PC-3 (cell line): ENCODE measurements at regions not wholly inside any gene's neighbourhood (a gene's known extent, or its start where the extent isn't known, plus 50 kb on each side); places are given as distances from the start of the nearest gene placed in this dataset.

Experiments
- ATAC-seq: fragments of 200-7000 bp; cut with Tn5 transposase; 2 replicates; pipeline ENCODE4 v1.9.1; 2020; ENCODE audit warnings: mild to moderate bottlenecking, moderate library complexity
- BruUV-seq: library from RNA; stranded (reverse); fragments of 400-500 nt; replicated peaks from 2 replicates; lab custom pipeline; 2021; lab: Mats Ljungman, UMichigan
- CTCF ChIA-PET: fragments of 300-600 bp; sonication (Branson Sonifier 250); formaldehyde crosslinking; loops from one replicate; lab custom pipeline; 2022; ENCODE audit warnings: antibody characterized with exemption; lab: Charles Lee
- POLR2A ChIA-PET: fragments of 300-600 bp; sonication (Branson Sonifier 250); formaldehyde crosslinking; loops from one replicate; lab custom pipeline; 2022; ENCODE audit warnings: antibody characterized with exemption; ENCODE audit not compliant: unreplicated experiment; lab: Charles Lee
- DNase-seq: peaks from one replicate; pipeline ENCODE4 v3.0.0-alpha.2; 2015
- H2AFZ ChIP-seq: fragments of 300-600 bp; sonication (generic); 2 replicates; pipeline ENCODE4 v1.6.0; 2016; ENCODE audit warnings: antibody characterized with exemption, low read length
- H3F3A ChIP-seq: fragments of 300-600 bp; sonication (generic); one replicate; pipeline ENCODE4 v1.6.0; 2017; ENCODE audit warnings: antibody characterized with exemption, low read length, control low read depth, mild to moderate bottlenecking; ENCODE audit not compliant: unreplicated experiment
- H3K27ac ChIP-seq: fragments of 300-600 bp; sonication (generic); 2 replicates; pipeline ENCODE4 v1.5.1; 2016; ENCODE audit warnings: mild to moderate bottlenecking, low read length
- H3K27me3 ChIP-seq: fragments of 300-600 bp; sonication (generic); 2 replicates; pipeline ENCODE4 v1.6.1; 2016; ENCODE audit warnings: low read length, mixed read lengths
- H3K36me3 ChIP-seq: fragments of 300-600 bp; sonication (generic); 2 replicates; pipeline ENCODE4 v1.6.1; 2016; ENCODE audit warnings: low read depth, mixed run types, low read length, mixed read lengths
- H3K4me1 ChIP-seq: fragments of 300-600 bp; sonication (generic); 2 replicates; pipeline ENCODE4 v1.5.1; 2016; ENCODE audit warnings: low read length; ENCODE audit not compliant: insufficient read depth
- H3K4me2 ChIP-seq: fragments of 300-600 bp; sonication (generic); 2 replicates; pipeline ENCODE4 v1.6.0; 2016; ENCODE audit warnings: low read length
- H3K4me3 ChIP-seq: fragments of 300-600 bp; sonication (generic); 2 replicates; pipeline ENCODE4 v1.5.1; 2016; ENCODE audit warnings: mild to moderate bottlenecking, low read length, mixed read lengths
- H3K79me2 ChIP-seq: fragments of 300-600 bp; sonication (generic); 2 replicates; pipeline ENCODE4 v1.6.1; 2017; ENCODE audit warnings: low read length, mixed read lengths
- H3K9ac ChIP-seq: fragments of 300-600 bp; sonication (generic); 2 replicates; pipeline ENCODE4 v1.6.0; 2016; ENCODE audit warnings: mild to moderate bottlenecking, low read length
- H3K9me2 ChIP-seq: fragments of 300-600 bp; sonication (generic); replicated peaks from 2 replicates; pipeline ENCODE4 v1.6.1; 2016; ENCODE audit warnings: mixed run types, low read length, mixed read lengths
- H3K9me3 ChIP-seq: fragments of 300-600 bp; sonication (generic); 2 replicates; pipeline ENCODE4 v1.6.1; 2016; ENCODE audit warnings: low read length, mixed read lengths
- H4K20me1 ChIP-seq: fragments of 300-600 bp; sonication (generic); 2 replicates; pipeline ENCODE4 v1.6.1; 2016; ENCODE audit warnings: low read length, mixed read lengths
- CTCF ChIP-seq: fragments of 300-600 bp; sonication (generic); conservative IDR thresholded peaks from 2 replicates; pipeline ENCODE4 v1.5.1; 2017; ENCODE audit warnings: antibody characterized with exemption, low read depth, mild to moderate bottlenecking, low read length
- EZH2 ChIP-seq: fragments of 300-600 bp; sonication (generic); IDR thresholded peaks from one replicate; pipeline ENCODE4 v1.6.1; 2017; ENCODE audit warnings: antibody characterized with exemption, mild to moderate bottlenecking, low read length; ENCODE audit not compliant: unreplicated experiment
- EZH2phosphoT487 ChIP-seq: fragments of 300-600 bp; sonication (generic); IDR thresholded peaks from 2 replicates; pipeline ENCODE4 v1.6.1; 2018; ENCODE audit warnings: mild to moderate bottlenecking, antibody characterized with exemption, low read length, borderline replicate concordance
- intact Hi-C: fragments of 100-400 bp; cut with micrococcal nuclease; formaldehyde crosslinking; loops from 2 replicates; pipeline ENCODE4 v1.9.0; 2023

- no peak for TF ChIP-seq EZH2phosphoT487
- no peak for TF ChIP-seq EZH2
- no peak for TF ChIP-seq CTCF
- no peaks in the 10 kb centered on the region for H3K79me2 ChIP-seq
- H3K4me2 ChIP-seq = no peak overlapping the region
- H3K36me3 ChIP-seq = no peaks in the 10 kb centered on the region
- no peaks in the 10 kb centered on the region for H3F3A ChIP-seq
- H2AFZ ChIP-seq = no peak overlapping the region
- H3K9me2 ChIP-seq = no peaks in the 10 kb centered on the region
- POLR2A ChIA-PET = no interaction called here
- H4K20me1 ChIP-seq = no peaks in the 10 kb centered on the region
- peaks cover 8% of the 10 kb centered on the region; the same call in 1 of the 2 replicates for H3K4me1 ChIP-seq
- H3K9ac ChIP-seq = no peak overlapping the region
- CTCF ChIA-PET = no interaction called here
- intact Hi-C loops = no loop called here
- H3K4me3 ChIP-seq = no peak overlapping the region
- H3K27me3 ChIP-seq = peaks cover 66% of the 10 kb centered on the region
- BruUV-seq = no TSS peak
- no peaks in the 10 kb centered on the region for H3K9me3 ChIP-seq
- no peak for ATAC-seq
- DNase-seq = no peak
- H3K27ac ChIP-seq = no peak overlapping the region
Observed at GRCh38 chr14:66101662-66102061, 384.5 kb upstream of the CCDC196 start.

- CTCF ChIA-PET = no interaction called here
- Histone ChIP-seq H3K4me1 (peaks cover 8% of the 10 kb centered on the region; the same call in 1 of the 2 replicates), H3K27ac (no peak overlapping the region), H3K4me3 (no peak overlapping the region), H3F3A (no peaks in the 10 kb centered on the region), H3K9ac (no peak overlapping the region), H3K79me2 (no peaks in the 10 kb centered on the region), H4K20me1 (no peaks in the 10 kb centered on the region), H3K9me3 (no peaks in the 10 kb centered on the region), H3K9me2 (no peaks in the 10 kb centered on the region), H3K4me2 (no peak overlapping the region), H3K36me3 (no peaks in the 10 kb centered on the region), H2AFZ (no peak overlapping the region), H3K27me3 (peaks cover 60% of the 10 kb centered on the region)
- DNase-seq (no peak), ATAC-seq (no peak)
- TF ChIP-seq CTCF (no peak), EZH2 (no peak), EZH2phosphoT487 (no peak)
- POLR2A ChIA-PET = no interaction called here
- BruUV-seq = no TSS peak
- intact Hi-C loops = no loop called here
Observed at GRCh38 chr14:66104486-66104885, 381.7 kb upstream of the CCDC196 start.

GRCh38 chr14:66105815-66106214, 380.4 kb upstream of the CCDC196 start:
- BruUV-seq = no TSS peak
- peak; percentile 54 for DNase-seq
- TF ChIP-seq EZH2 (no peak), EZH2phosphoT487 (no peak), CTCF (no peak)

More at GRCh38 chr14:66105815-66106214, 380.4 kb upstream of the CCDC196 start:
- peaks cover 8% of the 10 kb centered on the region; the same call in 1 of the 2 replicates for H3K4me1 ChIP-seq
- H3K9me2 ChIP-seq = no peaks in the 10 kb centered on the region
- peak; percentile 77 for ATAC-seq
- no peak overlapping the region for H3K4me2 ChIP-seq
- ChIA-PET CTCF (no interaction called here), POLR2A (no interaction called here)
- no peaks in the 10 kb centered on the region for H3F3A ChIP-seq
- no peaks in the 10 kb centered on the region for H3K79me2 ChIP-seq
- no peaks in the 10 kb centered on the region for H3K9me3 ChIP-seq
- intact Hi-C loops = no loop called here
- H3K9ac ChIP-seq = no peak overlapping the region
- H3K27ac ChIP-seq = no peak overlapping the region
- H3K36me3 ChIP-seq = no peaks in the 10 kb centered on the region
- H3K4me3 ChIP-seq = no peak overlapping the region
- no peaks in the 10 kb centered on the region for H4K20me1 ChIP-seq
- peaks cover 52% of the 10 kb centered on the region for H3K27me3 ChIP-seq
- H2AFZ ChIP-seq = 0 out of 2 replicates have a peak overlapping the region, but pooled peaks have one; percentile 7
